GM12878 (cell line): ENCODE measurements at regions not wholly inside any gene's neighbourhood (a gene's known extent, or its start where the extent isn't known, plus 50 kb on each side); places are given as distances from the start of the nearest gene placed in this dataset.

Source experiments
- ESRRA ChIP-seq: IDR thresholded peaks from 2 replicates; pipeline ENCODE4 v1.6.1; 2012; ENCODE audit warnings: mild to moderate bottlenecking, low read length, improper control_type of control experiment
- TF ChIP-seq, protein P1 (sequence below): IDR thresholded peaks from 2 replicates; pipeline ENCODE4 v1.6.1; 2011; ENCODE audit warnings: low read depth, low read length, improper control_type of control experiment, borderline replicate concordance
- TF ChIP-seq, protein P2 (sequence below), 3 experiments: IDR thresholded peaks in 2 of 3; conservative IDR thresholded peaks in 1 of 3; 2 replicates each; pipeline ENCODE4 v1.5.1; 2011; ENCODE audit warnings: low read depth in 3 of 3, low read length in 3 of 3, mild to moderate bottlenecking in 3 of 3, control low read depth in 2 of 3, moderate library complexity in 2 of 3, inconsistent platforms in 1 of 3, mixed read lengths in 1 of 3; ENCODE audit not compliant: control insufficient read depth in 2 of 3, insufficient read depth in 1 of 3; ENCODE audit errors: extremely low read depth in 1 of 3
- TF ChIP-seq, protein P3 (sequence below): fragments of 450-650 bp; IDR thresholded peaks from 2 replicates; pipeline ENCODE4 v1.6.1; 2018; ENCODE audit warnings: borderline replicate concordance, mild to moderate bottlenecking; ENCODE audit not compliant: partially characterized antibody

DNA sequence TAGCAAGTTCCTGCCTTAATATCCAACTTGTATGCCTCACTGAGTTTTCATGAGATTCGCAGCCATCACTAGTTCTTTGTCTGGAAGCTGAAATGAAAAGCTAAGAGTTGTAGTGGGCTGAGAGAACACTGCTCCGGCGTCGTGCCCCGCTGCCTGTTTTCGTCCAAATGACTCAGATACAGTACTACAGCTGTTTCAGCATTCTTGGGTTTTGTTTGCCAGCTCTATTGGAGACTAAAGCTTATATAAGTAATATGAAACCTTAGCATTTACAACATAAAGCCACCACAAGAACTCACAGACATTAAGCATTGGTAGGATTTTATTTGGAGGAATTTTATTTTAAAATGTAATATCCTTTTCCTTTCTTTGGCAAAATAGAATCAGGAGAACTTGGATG, 299.7 kb downstream of the DLEU7 start:
- TF ChIP-seq, protein P1, sequence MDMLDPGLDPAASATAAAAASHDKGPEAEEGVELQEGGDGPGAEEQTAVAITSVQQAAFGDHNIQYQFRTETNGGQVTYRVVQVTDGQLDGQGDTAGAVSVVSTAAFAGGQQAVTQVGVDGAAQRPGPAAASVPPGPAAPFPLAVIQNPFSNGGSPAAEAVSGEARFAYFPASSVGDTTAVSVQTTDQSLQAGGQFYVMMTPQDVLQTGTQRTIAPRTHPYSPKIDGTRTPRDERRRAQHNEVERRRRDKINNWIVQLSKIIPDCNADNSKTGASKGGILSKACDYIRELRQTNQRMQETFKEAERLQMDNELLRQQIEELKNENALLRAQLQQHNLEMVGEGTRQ = no peak
- TF ChIP-seq ESRRA = no peak
- TF ChIP-seq, protein P2, sequence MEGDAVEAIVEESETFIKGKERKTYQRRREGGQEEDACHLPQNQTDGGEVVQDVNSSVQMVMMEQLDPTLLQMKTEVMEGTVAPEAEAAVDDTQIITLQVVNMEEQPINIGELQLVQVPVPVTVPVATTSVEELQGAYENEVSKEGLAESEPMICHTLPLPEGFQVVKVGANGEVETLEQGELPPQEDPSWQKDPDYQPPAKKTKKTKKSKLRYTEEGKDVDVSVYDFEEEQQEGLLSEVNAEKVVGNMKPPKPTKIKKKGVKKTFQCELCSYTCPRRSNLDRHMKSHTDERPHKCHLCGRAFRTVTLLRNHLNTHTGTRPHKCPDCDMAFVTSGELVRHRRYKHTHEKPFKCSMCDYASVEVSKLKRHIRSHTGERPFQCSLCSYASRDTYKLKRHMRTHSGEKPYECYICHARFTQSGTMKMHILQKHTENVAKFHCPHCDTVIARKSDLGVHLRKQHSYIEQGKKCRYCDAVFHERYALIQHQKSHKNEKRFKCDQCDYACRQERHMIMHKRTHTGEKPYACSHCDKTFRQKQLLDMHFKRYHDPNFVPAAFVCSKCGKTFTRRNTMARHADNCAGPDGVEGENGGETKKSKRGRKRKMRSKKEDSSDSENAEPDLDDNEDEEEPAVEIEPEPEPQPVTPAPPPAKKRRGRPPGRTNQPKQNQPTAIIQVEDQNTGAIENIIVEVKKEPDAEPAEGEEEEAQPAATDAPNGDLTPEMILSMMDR (IDR thresholded peaks at IDR 0.05 in 2 of 3, conservative IDR thresholded peaks at IDR 0.05 in 1 of 3; ENCODE audit: control insufficient read depth in 2 of 3, extremely low read depth in 1 of 3, insufficient read depth in 1 of 3, low read depth in 3 of 3, low read length in 3 of 3) = no peak
- TF ChIP-seq, protein P3, sequence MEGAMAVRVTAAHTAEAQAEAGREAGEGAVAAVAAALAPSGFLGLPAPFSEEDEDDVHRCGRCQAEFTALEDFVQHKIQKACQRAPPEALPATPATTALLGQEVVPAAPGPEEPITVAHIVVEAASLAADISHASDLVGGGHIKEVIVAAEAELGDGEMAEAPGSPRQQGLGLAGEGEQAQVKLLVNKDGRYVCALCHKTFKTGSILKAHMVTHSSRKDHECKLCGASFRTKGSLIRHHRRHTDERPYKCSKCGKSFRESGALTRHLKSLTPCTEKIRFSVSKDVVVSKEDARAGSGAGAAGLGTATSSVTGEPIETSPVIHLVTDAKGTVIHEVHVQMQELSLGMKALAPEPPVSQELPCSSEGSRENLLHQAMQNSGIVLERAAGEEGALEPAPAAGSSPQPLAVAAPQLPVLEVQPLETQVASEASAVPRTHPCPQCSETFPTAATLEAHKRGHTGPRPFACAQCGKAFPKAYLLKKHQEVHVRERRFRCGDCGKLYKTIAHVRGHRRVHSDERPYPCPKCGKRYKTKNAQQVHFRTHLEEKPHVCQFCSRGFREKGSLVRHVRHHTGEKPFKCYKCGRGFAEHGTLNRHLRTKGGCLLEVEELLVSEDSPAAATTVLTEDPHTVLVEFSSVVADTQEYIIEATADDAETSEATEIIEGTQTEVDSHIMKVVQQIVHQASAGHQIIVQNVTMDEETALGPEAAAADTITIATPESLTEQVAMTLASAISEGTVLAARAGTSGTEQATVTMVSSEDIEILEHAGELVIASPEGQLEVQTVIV = no peak
